ENCODE measurements at regions not wholly inside any gene's neighbourhood (a gene's known extent, or its start where the extent isn't known, plus 50 kb on each side); places are given as distances from the start of the nearest gene placed in this dataset.
A peak's percentile ranks its signal among the peaks of the same experiment; 100 is the strongest.

- TF ChIP-seq, protein P1, sequence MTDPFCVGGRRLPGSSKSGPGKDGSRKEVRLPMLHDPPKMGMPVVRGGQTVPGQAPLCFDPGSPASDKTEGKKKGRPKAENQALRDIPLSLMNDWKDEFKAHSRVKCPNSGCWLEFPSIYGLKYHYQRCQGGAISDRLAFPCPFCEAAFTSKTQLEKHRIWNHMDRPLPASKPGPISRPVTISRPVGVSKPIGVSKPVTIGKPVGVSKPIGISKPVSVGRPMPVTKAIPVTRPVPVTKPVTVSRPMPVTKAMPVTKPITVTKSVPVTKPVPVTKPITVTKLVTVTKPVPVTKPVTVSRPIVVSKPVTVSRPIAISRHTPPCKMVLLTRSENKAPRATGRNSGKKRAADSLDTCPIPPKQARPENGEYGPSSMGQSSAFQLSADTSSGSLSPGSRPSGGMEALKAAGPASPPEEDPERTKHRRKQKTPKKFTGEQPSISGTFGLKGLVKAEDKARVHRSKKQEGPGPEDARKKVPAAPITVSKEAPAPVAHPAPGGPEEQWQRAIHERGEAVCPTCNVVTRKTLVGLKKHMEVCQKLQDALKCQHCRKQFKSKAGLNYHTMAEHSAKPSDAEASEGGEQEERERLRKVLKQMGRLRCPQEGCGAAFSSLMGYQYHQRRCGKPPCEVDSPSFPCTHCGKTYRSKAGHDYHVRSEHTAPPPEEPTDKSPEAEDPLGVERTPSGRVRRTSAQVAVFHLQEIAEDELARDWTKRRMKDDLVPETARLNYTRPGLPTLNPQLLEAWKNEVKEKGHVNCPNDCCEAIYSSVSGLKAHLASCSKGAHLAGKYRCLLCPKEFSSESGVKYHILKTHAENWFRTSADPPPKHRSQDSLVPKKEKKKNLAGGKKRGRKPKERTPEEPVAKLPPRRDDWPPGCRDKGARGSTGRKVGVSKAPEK (CRISPR knock-in tag; IDR thresholded peaks at IDR 0.05; ENCODE audit: borderline replicate concordance), result no peak
- TF ChIP-seq, protein P2, sequence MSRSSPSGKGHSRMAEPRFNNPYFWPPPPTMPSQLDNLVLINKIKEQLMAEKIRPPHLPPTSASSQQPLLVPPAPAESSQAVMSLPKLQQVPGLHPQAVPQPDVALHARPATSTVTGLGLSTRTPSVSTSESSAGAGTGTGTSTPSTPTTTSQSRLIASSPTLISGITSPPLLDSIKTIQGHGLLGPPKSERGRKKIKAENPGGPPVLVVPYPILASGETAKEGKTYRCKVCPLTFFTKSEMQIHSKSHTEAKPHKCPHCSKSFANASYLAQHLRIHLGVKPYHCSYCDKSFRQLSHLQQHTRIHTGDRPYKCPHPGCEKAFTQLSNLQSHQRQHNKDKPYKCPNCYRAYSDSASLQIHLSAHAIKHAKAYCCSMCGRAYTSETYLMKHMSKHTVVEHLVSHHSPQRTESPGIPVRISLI (CRISPR knock-in tag; IDR thresholded peaks at IDR 0.05; ENCODE audit: borderline replicate concordance), result no peak
- TF ChIP-seq ZNF160 (CRISPR knock-in tag; IDR thresholded peaks at IDR 0.05), result no peak
- TF ChIP-seq, protein P3, sequence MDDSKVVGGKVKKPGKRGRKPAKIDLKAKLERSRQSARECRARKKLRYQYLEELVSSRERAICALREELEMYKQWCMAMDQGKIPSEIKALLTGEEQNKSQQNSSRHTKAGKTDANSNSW (CRISPR knock-in tag; IDR thresholded peaks at IDR 0.05; ENCODE audit: borderline replicate concordance), result no peak
- no peak for TF ChIP-seq GTF3A (CRISPR knock-in tag; conservative IDR thresholded peaks at IDR 0.05)
- peak; percentile 33 for TF ChIP-seq XRCC5 (optimal IDR thresholded peaks at IDR 0.05; ENCODE audit: low read length)
- no peak for TF ChIP-seq KMT2A (CRISPR knock-in tag; IDR thresholded peaks at IDR 0.05)
- TF ChIP-seq PHF20 (CRISPR knock-in tag; IDR thresholded peaks at IDR 0.05), result no peak
- no peak for TF ChIP-seq E2F1 (CRISPR knock-in tag; IDR thresholded peaks at IDR 0.05)
- TF ChIP-seq, protein P4, sequence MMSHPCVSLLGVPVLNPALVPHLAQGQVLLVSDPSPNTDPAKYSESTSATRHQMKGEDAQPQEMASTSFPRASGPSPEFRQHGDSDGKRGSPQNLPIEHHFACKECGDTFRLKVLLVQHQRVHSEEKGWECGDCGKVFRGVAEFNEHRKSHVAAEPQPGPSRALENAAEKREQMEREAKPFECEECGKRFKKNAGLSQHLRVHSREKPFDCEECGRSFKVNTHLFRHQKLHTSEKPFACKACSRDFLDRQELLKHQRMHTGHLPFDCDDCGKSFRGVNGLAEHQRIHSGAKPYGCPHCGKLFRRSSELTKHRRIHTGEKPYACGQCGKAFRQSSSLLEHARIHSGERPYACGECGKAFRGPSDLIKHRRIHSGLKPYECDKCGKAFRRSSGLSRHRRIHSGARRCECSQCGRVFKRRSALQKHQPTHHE (CRISPR knock-in tag; IDR thresholded peaks at IDR 0.05; ENCODE audit: borderline replicate concordance), result no peak
- TF ChIP-seq ZNF777 (CRISPR knock-in tag; IDR thresholded peaks at IDR 0.05), result no peak
- no peak for TF ChIP-seq MIER2 (CRISPR knock-in tag; IDR thresholded peaks at IDR 0.05)
- TF ChIP-seq NR2F2 (IDR thresholded peaks at IDR 0.05; ENCODE audit: borderline replicate concordance, low read depth), result no peak
- TF ChIP-seq AHDC1 (CRISPR knock-in tag; IDR thresholded peaks at IDR 0.05; ENCODE audit: borderline replicate concordance), result no peak; the same call in 1 of the 2 replicates
- TF ChIP-seq MED8 (CRISPR knock-in tag; IDR thresholded peaks at IDR 0.05; ENCODE audit: insufficient replicate concordance), result no peak
- no peak for TF ChIP-seq ZNF577 (CRISPR knock-in tag; IDR thresholded peaks at IDR 0.05; ENCODE audit: borderline replicate concordance, low read depth)
- peak; percentile 49; the same call in 1 of the 2 replicates for TF ChIP-seq TBX2 (CRISPR knock-in tag; IDR thresholded peaks at IDR 0.05; ENCODE audit: borderline replicate concordance)
- TF ChIP-seq KLF13 (CRISPR knock-in tag; IDR thresholded peaks at IDR 0.05), result no peak
Measured at GRCh38 chr17:14471052-14471451, 170.2 kb downstream of the HS3ST3B1 start (continued).

Measured in HepG2 (cell line).